Upper lobe of left lung (tissue), 6 donors: ENCODE measurements at regions not wholly inside any gene's neighbourhood (a gene's known extent, or its start where the extent isn't known, plus 50 kb on each side); places are given as distances from the start of the nearest gene placed in this dataset.

ENCODE experiments used
- ATAC-seq, 2 donors: fragments of 200-7000 bp; cut with Tn5 transposase; one replicate each; pipeline ENCODE4 v1.9.1; 2022; ENCODE audit warnings: mild to moderate bottlenecking in 2 of 2, moderate library complexity in 2 of 2; ENCODE audit not compliant: low FRiP score in 2 of 2
- DNase-seq, 2 donors: peaks; one replicate each; pipeline ENCODE4 v3.0.0-alpha.2; 2019 to 2020
- H3K27ac ChIP-seq, 4 donors: fragments of 200-600 bp; sonication (generic); one replicate each; pipeline ENCODE4 v1.5.1; 2016 to 2019
- H3K27me3 ChIP-seq, 4 donors: fragments of 200-600 bp; sonication (generic); one replicate each; pipeline ENCODE4 v1.5.1; 2017 to 2019
- H3K36me3 ChIP-seq, 4 donors: fragments of 200-600 bp; sonication (generic); one replicate each; pipeline ENCODE4 v1.5.1; 2016 to 2019
- H3K4me1 ChIP-seq, 4 donors: fragments of 200-600 bp; sonication (generic); one replicate each; pipeline ENCODE4 v1.5.1; 2018 to 2019
- H3K4me3 ChIP-seq, 4 donors: fragments of 200-600 bp; sonication (generic); one replicate each; pipeline ENCODE4 v1.5.1; 2017 to 2019; ENCODE audit warnings: mild to moderate bottlenecking in 2 of 4, moderate library complexity in 1 of 4
- H3K9me3 ChIP-seq, 4 donors: fragments of 200-600 bp; sonication (generic); one replicate each; pipeline ENCODE4 v1.5.1; 2018 to 2019
- CTCF ChIP-seq, 6 experiments: fragments of 450-650 bp in 4 of 6; fragments of 200-600 bp in 2 of 6; sonication (generic) in 2 of 6; IDR thresholded peaks; one replicate each; pipeline ENCODE4 v1.5.1; 2016 to 2019; ENCODE audit warnings: antibody characterized with exemption in 6 of 6
- EP300 ChIP-seq, 4 donors: sonication (generic); formaldehyde crosslinking; IDR thresholded peaks; one replicate each; pipeline ENCODE4 v1.5.1; 2017; ENCODE audit warnings: antibody characterized with exemption in 4 of 4, control low read depth in 2 of 4
- POLR2A ChIP-seq, 4 donors: fragments of 450-650 bp; IDR thresholded peaks; one replicate each; pipeline ENCODE4 v1.5.1; 2016 to 2017; ENCODE audit warnings: antibody characterized with exemption in 4 of 4, mild to moderate bottlenecking in 2 of 4
- POLR2AphosphoS5 ChIP-seq, 2 donors: sonication (generic); formaldehyde crosslinking; IDR thresholded peaks; one replicate each; pipeline ENCODE4 v1.5.1; 2017; ENCODE audit warnings: antibody characterized with exemption in 2 of 2
- WGBS, 2 donors: methylation state at CpG; one replicate each; pipeline ENCODE4 v1.1.5; 2017 to 2018; 5-methylcytosine and 5-hydroxymethylcytosine counted together
- donor health status: DM: no; HTN: no; CAD: no; lungs with moderate emphysema.
- donor health status: DM: no; HTN: yes; CAD: no; lungs with severe emphysema.

GRCh38 chr5:174572591-174572990 is 151.8 kb upstream of the MSX2 start:
- no peaks in the 10 kb centered on the region for H3K36me3 ChIP-seq
- H3K4me1 ChIP-seq: no peaks in the 10 kb centered on the region
- H3K27me3 ChIP-seq: no peaks in the 10 kb centered on the region
- DNase-seq: no peak
- WGBS, 2 donors: 80 to 81% methylated on average over 9 of the region's 9 CpGs
- no peak for ATAC-seq
- no peak overlapping the region for H3K4me3 ChIP-seq
- TF ChIP-seq CTCF (IDR thresholded peaks at IDR 0.05) (no peak), POLR2AphosphoS5 (IDR thresholded peaks at IDR 0.05) (no peak), EP300 (IDR thresholded peaks at IDR 0.05) (no peak), POLR2A (IDR thresholded peaks at IDR 0.05) (no peak)
- no peaks in the 10 kb centered on the region for H3K9me3 ChIP-seq
- H3K27ac ChIP-seq: no peak overlapping the region

GRCh38 chr5:174573221-174573994 is 151.0 kb upstream of the MSX2 start:
- Histone ChIP-seq H3K27ac (no peak overlapping the region), H3K4me1 (no peaks in the 10 kb centered on the region), H3K27me3 (no peaks in the 10 kb centered on the region), H3K9me3 (no peaks in the 10 kb centered on the region), H3K4me3 (no peak overlapping the region), H3K36me3 (no peaks in the 10 kb centered on the region)
- DNase-seq (peak in 1 of 2 donors; percentile 49), ATAC-seq (peak in 1 of 2 donors; percentile 48)
- no peak for TF ChIP-seq EP300 (IDR thresholded peaks at IDR 0.05)
- TF ChIP-seq POLR2AphosphoS5 (IDR thresholded peaks at IDR 0.05): no peak
- WGBS, 2 donors: 49 to 55% methylated on average over 13 to 14 of the region's 14 CpGs

GRCh38 chr5:174575043-174575442 is 149.3 kb upstream of the MSX2 start:
- 78 to 85% methylated on average over 2 of the region's 2 CpGs for WGBS, 2 donors
- TF ChIP-seq CTCF (IDR thresholded peaks at IDR 0.05) (no peak), POLR2A (IDR thresholded peaks at IDR 0.05) (no peak), EP300 (IDR thresholded peaks at IDR 0.05) (no peak), POLR2AphosphoS5 (IDR thresholded peaks at IDR 0.05) (no peak)
- DNase-seq: no peak

GRCh38 chr5:174576042-174576441 is 148.3 kb upstream of the MSX2 start:
- no peak overlapping the region for H3K4me3 ChIP-seq
- no peaks in the 10 kb centered on the region for H3K36me3 ChIP-seq
- TF ChIP-seq POLR2AphosphoS5 (IDR thresholded peaks at IDR 0.05) (no peak), POLR2A (IDR thresholded peaks at IDR 0.05) (no peak), EP300 (IDR thresholded peaks at IDR 0.05) (no peak), CTCF (IDR thresholded peaks at IDR 0.05) (no peak)
- DNase-seq (no peak), ATAC-seq (no peak)
- H3K27me3 ChIP-seq: no peaks in the 10 kb centered on the region
- no peak overlapping the region for H3K27ac ChIP-seq
- 91 to 94% methylated on average over 6 of the region's 6 CpGs for WGBS, 2 donors
- no peaks in the 10 kb centered on the region for H3K9me3 ChIP-seq
- H3K4me1 ChIP-seq: no peaks in the 10 kb centered on the region

More at GRCh38 chr5:174575043-174575442, 149.3 kb upstream of the MSX2 start:
- Histone ChIP-seq H3K4me3 (no peak overlapping the region), H3K9me3 (no peaks in the 10 kb centered on the region), H3K4me1 (no peaks in the 10 kb centered on the region), H3K27ac (no peak overlapping the region), H3K27me3 (no peaks in the 10 kb centered on the region), H3K36me3 (no peaks in the 10 kb centered on the region)
- ATAC-seq: no peak

GRCh38 chr5:174581479-174581878 is 142.9 kb upstream of the MSX2 start:
- no peak overlapping the region for H3K4me3 ChIP-seq
- H3K36me3 ChIP-seq: no peaks in the 10 kb centered on the region
- no peak overlapping the region for H3K27ac ChIP-seq
- TF ChIP-seq EP300 (IDR thresholded peaks at IDR 0.05) (no peak), CTCF (IDR thresholded peaks at IDR 0.05) (peak in 1 of 6 experiments; percentile 23)
- H3K27me3 ChIP-seq: no peaks in the 10 kb centered on the region
- H3K4me1 ChIP-seq: no peaks in the 10 kb centered on the region
- DNase-seq: no peak
- H3K9me3 ChIP-seq: no peaks in the 10 kb centered on the region
- ATAC-seq: no peak
- 5 to 16% methylated on average over 5 of the region's 5 CpGs for WGBS, 2 donors
